ENCODE measurements at regions not wholly inside any gene's neighbourhood (a gene's known extent, or its start where the extent isn't known, plus 50 kb on each side); places are given as distances from the start of the nearest gene placed in this dataset.

DNA sequence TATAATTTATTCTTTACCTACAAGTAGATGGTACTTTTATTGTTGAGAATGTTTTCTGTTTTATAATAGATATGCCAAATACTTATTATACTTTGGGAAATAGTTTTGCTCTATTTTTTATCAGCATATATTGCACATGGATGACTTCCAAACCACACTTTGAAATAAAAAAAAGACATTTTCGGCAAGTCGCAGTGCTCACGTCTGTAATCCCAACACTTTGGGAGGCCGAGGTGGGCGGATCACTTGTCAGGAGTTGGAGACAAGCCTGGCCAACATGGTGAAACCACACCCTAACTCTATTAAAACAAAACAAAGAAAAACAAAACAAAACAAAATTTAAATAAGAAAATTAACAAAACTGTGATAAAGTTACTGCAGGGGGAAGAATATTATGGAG is 983.9 kb upstream of the CNTN5 start:
- H3K4me3 ChIP-seq (ENCODE audit: low read depth, low read length): no peak overlapping the region
- DNase-seq (ENCODE audit: low read depth): no peak
- TF ChIP-seq, protein P1, sequence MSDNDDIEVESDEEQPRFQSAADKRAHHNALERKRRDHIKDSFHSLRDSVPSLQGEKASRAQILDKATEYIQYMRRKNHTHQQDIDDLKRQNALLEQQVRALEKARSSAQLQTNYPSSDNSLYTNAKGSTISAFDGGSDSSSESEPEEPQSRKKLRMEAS (IDR thresholded peaks at IDR 0.05; ENCODE audit: low read depth, low read length): no peak
- no peak for TF ChIP-seq MYC (IDR thresholded peaks at IDR 0.05; ENCODE audit: low read depth, low read length)
- TF ChIP-seq, protein P2, sequence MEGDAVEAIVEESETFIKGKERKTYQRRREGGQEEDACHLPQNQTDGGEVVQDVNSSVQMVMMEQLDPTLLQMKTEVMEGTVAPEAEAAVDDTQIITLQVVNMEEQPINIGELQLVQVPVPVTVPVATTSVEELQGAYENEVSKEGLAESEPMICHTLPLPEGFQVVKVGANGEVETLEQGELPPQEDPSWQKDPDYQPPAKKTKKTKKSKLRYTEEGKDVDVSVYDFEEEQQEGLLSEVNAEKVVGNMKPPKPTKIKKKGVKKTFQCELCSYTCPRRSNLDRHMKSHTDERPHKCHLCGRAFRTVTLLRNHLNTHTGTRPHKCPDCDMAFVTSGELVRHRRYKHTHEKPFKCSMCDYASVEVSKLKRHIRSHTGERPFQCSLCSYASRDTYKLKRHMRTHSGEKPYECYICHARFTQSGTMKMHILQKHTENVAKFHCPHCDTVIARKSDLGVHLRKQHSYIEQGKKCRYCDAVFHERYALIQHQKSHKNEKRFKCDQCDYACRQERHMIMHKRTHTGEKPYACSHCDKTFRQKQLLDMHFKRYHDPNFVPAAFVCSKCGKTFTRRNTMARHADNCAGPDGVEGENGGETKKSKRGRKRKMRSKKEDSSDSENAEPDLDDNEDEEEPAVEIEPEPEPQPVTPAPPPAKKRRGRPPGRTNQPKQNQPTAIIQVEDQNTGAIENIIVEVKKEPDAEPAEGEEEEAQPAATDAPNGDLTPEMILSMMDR (IDR thresholded peaks at IDR 0.05; ENCODE audit: low read depth, low read length): no peak

DNA sequence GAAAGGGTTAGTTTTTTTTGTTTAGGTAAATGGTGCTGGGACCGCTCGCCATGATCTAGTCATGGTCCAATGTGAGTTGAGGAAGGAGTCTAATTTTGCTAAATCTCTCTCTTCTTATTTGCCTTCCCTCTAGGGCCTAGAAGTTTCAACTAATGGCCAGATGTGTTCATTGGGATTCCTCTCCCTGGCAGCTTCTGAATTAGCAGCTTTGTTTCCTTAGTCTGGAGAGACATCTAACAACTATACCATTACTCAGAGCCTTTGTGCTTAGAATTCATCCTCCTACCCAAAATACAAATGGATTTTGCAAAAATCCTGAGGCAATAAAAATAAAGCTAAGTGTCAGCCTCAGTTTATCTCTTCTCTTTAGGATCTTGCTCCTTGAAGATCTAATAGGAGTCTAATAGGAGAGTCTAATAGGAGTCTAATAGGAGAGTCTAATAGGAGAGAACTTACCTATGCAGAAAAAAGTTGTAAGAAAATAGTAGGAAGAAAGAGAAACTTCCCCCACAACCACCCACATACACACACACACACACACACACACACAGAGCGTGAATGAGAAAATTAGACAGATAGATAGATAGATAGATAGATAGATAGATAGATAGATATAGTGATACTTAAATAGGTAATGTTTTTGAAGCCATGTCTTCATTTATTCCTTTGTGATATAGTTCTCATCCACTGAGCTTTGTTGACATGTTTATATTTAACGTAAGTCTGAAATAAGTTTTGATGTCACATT is 980.5 kb upstream of the CNTN5 start:
- TF ChIP-seq MYC (IDR thresholded peaks at IDR 0.05; ENCODE audit: low read depth, low read length) (no peak), POLR2A (IDR thresholded peaks at IDR 0.05; ENCODE audit: extremely low read depth, insufficient read length) (no peak)
- TF ChIP-seq, protein P2 (IDR thresholded peaks at IDR 0.05; ENCODE audit: low read depth, low read length): no peak
- TF ChIP-seq, protein P1 (IDR thresholded peaks at IDR 0.05; ENCODE audit: low read depth, low read length): no peak
- no peak for DNase-seq (ENCODE audit: low read depth)
- H3K4me3 ChIP-seq (ENCODE audit: low read depth, low read length): no peak overlapping the region

DNA sequence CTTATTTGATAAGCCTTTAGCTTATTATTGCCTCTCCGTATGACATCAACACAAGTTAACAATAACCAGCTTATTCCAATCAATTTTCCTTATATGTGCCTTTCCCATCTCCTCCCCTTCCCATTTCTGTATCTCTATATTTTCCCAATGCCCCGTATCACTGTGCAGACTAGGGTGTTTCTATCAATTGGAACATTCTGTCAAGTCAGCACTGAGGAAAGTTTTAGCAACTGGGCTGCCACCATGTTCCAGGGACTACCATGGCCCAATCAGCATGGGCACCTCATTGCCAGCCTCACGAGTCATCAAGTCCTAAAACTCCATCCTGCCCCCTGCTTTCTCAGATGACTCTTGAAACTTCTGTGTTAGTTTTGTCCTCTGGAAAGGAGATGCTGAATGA is 973.1 kb upstream of the CNTN5 start:
- no peak for DNase-seq (ENCODE audit: low read depth)
- no peak overlapping the region for H3K4me3 ChIP-seq (ENCODE audit: low read depth, low read length)
- TF ChIP-seq, protein P2 (IDR thresholded peaks at IDR 0.05; ENCODE audit: low read depth, low read length): no peak
- TF ChIP-seq MYC (IDR thresholded peaks at IDR 0.05; ENCODE audit: low read depth, low read length) (no peak), POLR2A (IDR thresholded peaks at IDR 0.05; ENCODE audit: extremely low read depth, insufficient read length) (no peak)
- TF ChIP-seq, protein P1 (IDR thresholded peaks at IDR 0.05; ENCODE audit: low read depth, low read length): no peak

GRCh38 chr11:98053851-98054250 is 966.9 kb upstream of the CNTN5 start:
- H3K4me3 ChIP-seq (ENCODE audit: low read depth, low read length): no peak overlapping the region
- TF ChIP-seq, protein P2 (IDR thresholded peaks at IDR 0.05; ENCODE audit: low read depth, low read length): no peak
- TF ChIP-seq MYC (IDR thresholded peaks at IDR 0.05; ENCODE audit: low read depth, low read length) (no peak), POLR2A (IDR thresholded peaks at IDR 0.05; ENCODE audit: extremely low read depth, insufficient read length) (no peak)
- TF ChIP-seq, protein P1 (IDR thresholded peaks at IDR 0.05; ENCODE audit: low read depth, low read length): no peak

GRCh38 chr11:98056945-98057344 is 963.8 kb upstream of the CNTN5 start:
- no peak overlapping the region for H3K4me3 ChIP-seq (ENCODE audit: low read depth, low read length)
- TF ChIP-seq, protein P2 (IDR thresholded peaks at IDR 0.05; ENCODE audit: low read depth, low read length): no peak
- TF ChIP-seq POLR2A (IDR thresholded peaks at IDR 0.05; ENCODE audit: extremely low read depth, insufficient read length) (no peak), MYC (IDR thresholded peaks at IDR 0.05; ENCODE audit: low read depth, low read length) (no peak)
- TF ChIP-seq, protein P1 (IDR thresholded peaks at IDR 0.05; ENCODE audit: low read depth, low read length): no peak

More at GRCh38 chr11:98053851-98054250, 966.9 kb upstream of the CNTN5 start:
- no peak for DNase-seq (ENCODE audit: low read depth)

More at GRCh38 chr11:98056945-98057344, 963.8 kb upstream of the CNTN5 start:
- DNase-seq (ENCODE audit: low read depth): no peak

Data from NB4 (cell line).